ENCODE measurements at regions not wholly inside any gene's neighbourhood (a gene's known extent, or its start where the extent isn't known, plus 50 kb on each side); places are given as distances from the start of the nearest gene placed in this dataset.
A peak's percentile ranks its signal among the peaks of the same experiment; 100 is the strongest.

GRCh38 chr4:41360214-41360920 lies 103.6 kb downstream of the UCHL1 start:
- peak overlapping the region; percentile 28 for H3K4me3 ChIP-seq (replicated peaks; ENCODE audit: insufficient read depth, low read length)
- H3K27ac ChIP-seq (replicated peaks): no peak overlapping the region
- peaks cover 42% of the 10 kb centered on the region for H3K27me3 ChIP-seq (ENCODE audit: insufficient read depth, poor library complexity, severe bottlenecking)
- no peak for DNase-seq (ENCODE audit: low read depth in 1 of 2, low spot score in 1 of 2)
- no peak for TF ChIP-seq REST (IDR thresholded peaks at IDR 0.05; ENCODE audit: insufficient replicate concordance, low read depth)
- TF ChIP-seq POLR2AphosphoS5 (IDR thresholded peaks at IDR 0.05; ENCODE audit: low read depth): no peak
- TF ChIP-seq CTCF (IDR thresholded peaks at IDR 0.05; ENCODE audit: insufficient read depth, low read length): no peak
- no peak for TF ChIP-seq GABPA (IDR thresholded peaks at IDR 0.05; ENCODE audit: low read depth)
- TF ChIP-seq SPI1 (IDR thresholded peaks at IDR 0.05; ENCODE audit: borderline replicate concordance, low read depth): no peak

DNA sequence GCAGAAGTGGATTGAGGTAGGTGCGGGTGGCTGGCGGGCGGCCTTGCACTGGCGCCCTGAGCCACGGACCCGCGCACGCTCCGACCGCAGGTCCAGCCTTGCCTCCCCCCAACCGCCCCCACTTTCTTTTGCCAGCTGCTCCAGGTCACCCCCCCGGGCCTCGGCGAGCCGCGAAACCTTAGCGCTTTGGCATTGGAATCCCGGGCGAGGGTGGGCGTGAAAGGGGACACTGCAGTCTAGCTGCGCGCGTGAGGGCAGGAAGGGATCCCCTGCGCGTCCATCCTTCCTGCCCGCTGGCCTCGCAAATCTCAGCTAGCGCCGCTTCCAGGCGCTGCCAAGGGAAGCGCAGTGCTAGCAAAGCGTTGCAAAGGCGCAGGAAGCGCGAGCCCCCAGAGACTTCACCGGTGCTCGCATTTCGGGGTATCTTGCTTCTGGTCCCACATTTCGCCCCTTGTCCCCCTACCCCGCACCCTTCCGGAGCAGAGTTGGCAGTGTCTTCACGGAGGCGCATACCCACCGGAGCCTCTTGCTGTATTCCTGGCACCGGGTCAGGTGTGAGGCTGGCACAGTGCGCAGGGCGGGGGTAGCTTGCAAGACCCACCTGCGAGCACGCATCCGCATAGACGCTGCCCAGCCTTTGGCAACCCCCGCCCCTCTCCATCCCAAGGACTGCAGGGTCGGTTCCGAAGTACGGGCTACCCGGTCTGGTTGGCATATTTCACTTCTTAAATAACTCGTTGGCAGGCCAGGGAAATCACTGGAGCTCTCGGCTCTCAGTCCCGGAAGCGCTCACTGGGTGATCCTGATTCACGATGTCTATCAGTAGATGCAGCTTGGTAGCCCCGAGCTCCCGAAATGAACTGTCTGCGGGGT lies 104.4 kb downstream of the UCHL1 start:
- Histone ChIP-seq H3K27ac (replicated peaks) (no peak overlapping the region), H3K4me3 (replicated peaks; ENCODE audit: insufficient read depth, low read length) (peak overlapping the region; percentile 14), H3K27me3 (ENCODE audit: insufficient read depth, poor library complexity, severe bottlenecking) (peaks cover 42% of the 10 kb centered on the region)
- DNase-seq (ENCODE audit: low read depth in 1 of 2, low spot score in 1 of 2): no peak
- no peak for TF ChIP-seq SPI1 (IDR thresholded peaks at IDR 0.05; ENCODE audit: borderline replicate concordance, low read depth)
- TF ChIP-seq GABPA (IDR thresholded peaks at IDR 0.05; ENCODE audit: low read depth): no peak
- TF ChIP-seq POLR2AphosphoS5 (IDR thresholded peaks at IDR 0.05; ENCODE audit: low read depth): no peak
- TF ChIP-seq REST (IDR thresholded peaks at IDR 0.05; ENCODE audit: insufficient replicate concordance, low read depth): no peak
- no peak for TF ChIP-seq CTCF (IDR thresholded peaks at IDR 0.05; ENCODE audit: insufficient read depth, low read length)

- Histone ChIP-seq H3K4me3 (replicated peaks; ENCODE audit: insufficient read depth, low read length) (no peak overlapping the region), H3K27ac (replicated peaks) (no peak overlapping the region), H3K27me3 (ENCODE audit: insufficient read depth, poor library complexity, severe bottlenecking) (peaks cover 40% of the 10 kb centered on the region)
- TF ChIP-seq SPI1 (IDR thresholded peaks at IDR 0.05; ENCODE audit: borderline replicate concordance, low read depth): no peak
- no peak for TF ChIP-seq POLR2AphosphoS5 (IDR thresholded peaks at IDR 0.05; ENCODE audit: low read depth)
- no peak for TF ChIP-seq GABPA (IDR thresholded peaks at IDR 0.05; ENCODE audit: low read depth)
- TF ChIP-seq CTCF (IDR thresholded peaks at IDR 0.05; ENCODE audit: insufficient read depth, low read length): no peak
- TF ChIP-seq REST (IDR thresholded peaks at IDR 0.05; ENCODE audit: insufficient replicate concordance, low read depth): no peak
- no peak for DNase-seq (ENCODE audit: low read depth in 1 of 2, low spot score in 1 of 2)
These were observed 105.2 kb downstream of the UCHL1 start for GRCh38 chr4:41361794-41362526.

All from HL-60 (cell line).